ENCODE measurements at regions not wholly inside any gene's neighbourhood (a gene's known extent, or its start where the extent isn't known, plus 50 kb on each side); places are given as distances from the start of the nearest gene placed in this dataset.
"Not testable (repeated sequence)": the region's sequence is repeated elsewhere in the genome, so short reads cannot be mapped to it uniquely, and the experiment has no call there.

DNA sequence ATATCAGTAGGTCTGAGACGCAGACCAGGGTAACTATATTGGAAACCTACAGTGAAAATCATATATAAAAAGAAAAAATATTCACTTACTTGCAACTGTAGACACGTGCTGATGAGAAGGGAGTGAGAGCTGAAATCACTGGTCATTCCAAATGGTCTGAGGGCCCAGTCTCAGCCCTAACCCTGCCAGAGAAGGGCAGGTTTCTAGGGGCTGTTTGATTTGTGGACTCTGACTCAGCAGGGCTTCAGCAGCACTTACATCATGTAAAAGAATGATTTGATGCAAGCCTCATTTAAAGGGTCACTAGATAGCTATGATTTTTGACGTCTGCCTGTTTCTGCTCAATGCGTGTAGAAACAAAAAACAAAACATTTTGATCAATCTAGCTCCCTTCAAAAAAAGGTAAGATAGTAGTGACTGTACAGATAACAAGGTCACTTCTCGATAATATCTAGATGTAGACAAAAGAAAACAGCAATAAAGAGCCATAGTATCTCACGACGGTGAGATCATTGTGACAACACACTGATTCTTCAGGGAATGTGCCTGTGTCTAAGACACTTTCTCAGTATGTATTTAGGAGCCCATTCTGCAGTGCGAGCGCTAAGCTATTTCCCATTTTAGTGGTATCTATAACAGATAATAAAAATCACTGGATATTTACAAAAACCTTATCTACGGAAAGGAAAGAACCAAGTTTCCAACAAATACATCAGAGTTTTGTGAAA is 307.2 kb downstream of the HIVEP2 start:
- no peak for DNase-seq

- no peak for DNase-seq
Measured at GRCh38 chr6:142642651-142643050, 302.3 kb downstream of the HIVEP2 start.

GRCh38 chr6:142644866-142645265 is 300.1 kb downstream of the HIVEP2 start:
- no peak for DNase-seq

DNA sequence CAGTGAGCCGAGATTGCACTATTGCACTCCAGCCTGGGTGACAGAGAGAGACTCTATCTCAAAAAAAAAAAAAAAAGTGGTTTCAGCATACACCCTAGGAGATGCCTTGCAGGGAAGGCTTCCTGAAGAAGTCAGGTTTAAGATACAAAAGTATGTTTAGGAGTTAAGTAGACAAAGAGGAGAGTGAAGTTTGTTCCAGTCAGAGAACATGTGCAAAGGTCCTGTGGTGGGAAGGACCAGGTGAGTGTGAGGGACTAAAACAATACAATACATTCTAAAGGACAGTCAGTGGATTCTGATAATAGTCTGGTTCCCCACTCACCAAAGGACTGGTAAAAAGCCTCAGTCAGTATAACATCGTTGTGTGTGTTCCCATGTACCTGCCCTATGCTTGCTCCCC is 299.3 kb downstream of the HIVEP2 start:
- no peak for DNase-seq

DNA sequence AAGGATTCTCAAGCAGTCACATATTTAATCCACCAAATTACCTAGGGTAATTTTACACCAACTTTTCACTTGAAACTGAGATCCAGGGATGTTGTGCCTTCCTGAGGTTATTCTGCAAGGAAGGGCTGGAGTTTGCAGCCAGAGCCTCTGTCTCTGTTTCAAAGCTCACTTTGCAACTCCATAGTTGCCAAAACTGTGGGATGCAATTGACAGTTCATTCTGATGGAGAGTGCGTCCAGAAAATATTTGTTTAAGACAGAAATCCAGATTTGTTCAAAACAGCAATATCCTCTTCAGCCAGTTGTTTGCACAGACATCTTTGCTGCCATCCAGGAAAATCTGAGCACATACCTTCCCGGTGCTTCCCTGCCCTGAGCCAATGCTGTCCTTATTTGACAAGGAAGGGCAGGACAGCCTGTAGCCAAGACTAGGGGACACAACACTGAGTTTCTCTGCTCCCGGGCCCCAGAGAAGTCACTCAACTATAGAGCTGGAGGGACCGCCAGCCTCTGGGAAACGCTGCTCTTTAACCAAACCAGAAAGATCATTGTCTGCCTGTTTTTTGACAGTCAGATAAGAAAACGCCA is 297.4 kb downstream of the HIVEP2 start:
- DNase-seq = no peak

- DNase-seq = no peak
Measured at GRCh38 chr6:142648036-142648451, 296.9 kb downstream of the HIVEP2 start.

DNA sequence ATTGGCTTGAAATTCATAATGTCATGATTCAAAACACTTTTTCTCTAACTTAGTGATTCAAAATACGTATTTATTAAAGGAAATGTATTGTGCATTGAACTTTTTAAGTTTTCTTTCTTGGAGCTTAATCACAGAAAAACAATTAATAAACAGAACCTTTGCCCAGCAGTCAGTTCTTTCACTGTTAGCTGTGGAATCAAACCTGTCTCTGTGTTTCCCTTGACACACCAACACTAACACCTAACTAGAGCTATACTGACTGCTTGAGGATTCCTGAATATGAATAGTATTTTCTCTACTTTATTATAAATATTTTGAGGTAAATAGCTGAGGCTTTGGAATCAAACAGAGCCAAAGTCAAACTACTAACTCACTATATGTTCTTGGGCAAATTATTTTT is 296.4 kb downstream of the HIVEP2 start:
- no peak for DNase-seq

DNA sequence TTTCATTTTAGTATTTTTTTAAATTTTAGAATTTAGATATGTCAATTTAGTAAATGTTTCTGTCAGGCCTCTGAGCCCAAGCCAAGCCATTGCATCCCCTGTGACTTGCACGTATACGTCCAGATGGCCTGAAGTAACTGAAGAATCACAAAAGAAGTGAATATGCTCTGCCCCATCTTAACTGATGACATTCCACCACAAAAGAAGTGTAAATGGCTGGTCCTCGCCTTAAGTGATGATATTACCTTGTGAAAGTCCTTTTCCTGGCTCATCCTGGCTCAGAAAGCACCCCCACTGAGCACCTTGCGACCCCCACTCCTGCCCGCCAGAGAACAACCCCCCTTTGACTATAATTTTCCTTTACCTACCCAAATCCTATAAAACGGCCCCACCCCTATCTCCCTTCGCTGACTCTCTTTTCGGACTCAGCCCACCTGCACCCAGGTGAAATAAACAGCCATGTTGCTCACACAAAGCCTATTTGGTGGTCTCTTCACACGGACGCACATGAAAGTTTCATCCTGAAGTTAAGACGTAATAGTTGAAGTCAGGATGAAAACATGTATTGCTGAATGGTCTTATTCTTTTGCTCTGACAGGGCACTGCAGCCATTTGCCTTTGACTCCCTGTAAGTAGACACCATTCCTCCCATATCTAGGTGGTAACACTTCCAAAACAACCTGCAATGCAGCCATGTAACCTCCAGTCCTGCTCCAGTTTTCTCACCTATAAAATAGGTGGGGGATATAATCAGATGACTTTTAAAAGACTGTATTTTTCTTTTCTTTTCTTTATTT is 295.3 kb downstream of the HIVEP2 start:
- not testable (repeated sequence) for DNase-seq

GRCh38 chr6:142651384-142651783 is 293.6 kb downstream of the HIVEP2 start:
- DNase-seq = no peak

GRCh38 chr6:142653710-142654420 is 291.1 kb downstream of the HIVEP2 start:
- DNase-seq = no peak

- DNase-seq = no peak
Measured at GRCh38 chr6:142659661-142660060, 285.3 kb downstream of the HIVEP2 start.

DNA sequence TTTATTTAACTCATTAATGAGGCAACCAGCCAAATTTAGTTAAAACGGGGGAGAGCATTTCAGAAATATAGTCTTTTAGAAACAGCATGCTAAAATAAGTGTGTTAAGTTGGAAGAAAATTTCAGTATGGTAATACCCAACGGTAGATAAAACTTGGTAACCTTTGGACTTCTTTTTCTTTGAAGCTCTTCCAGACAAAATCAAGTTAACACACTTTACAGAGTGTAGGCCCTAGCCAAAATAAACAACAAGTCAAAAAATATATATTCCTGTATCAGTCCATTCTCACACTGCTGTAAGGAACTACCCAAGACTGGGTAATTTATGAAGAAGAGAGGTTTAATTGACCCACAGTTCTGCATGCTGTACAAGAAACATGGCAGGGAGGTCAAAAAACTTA is 279.6 kb downstream of the HIVEP2 start:
- DNase-seq = no peak

- DNase-seq = no peak
Measured at GRCh38 chr6:142666599-142667185, 278.3 kb downstream of the HIVEP2 start.

- no peak for DNase-seq
Measured at GRCh38 chr6:142669471-142670351, 275.3 kb downstream of the HIVEP2 start.

DNA sequence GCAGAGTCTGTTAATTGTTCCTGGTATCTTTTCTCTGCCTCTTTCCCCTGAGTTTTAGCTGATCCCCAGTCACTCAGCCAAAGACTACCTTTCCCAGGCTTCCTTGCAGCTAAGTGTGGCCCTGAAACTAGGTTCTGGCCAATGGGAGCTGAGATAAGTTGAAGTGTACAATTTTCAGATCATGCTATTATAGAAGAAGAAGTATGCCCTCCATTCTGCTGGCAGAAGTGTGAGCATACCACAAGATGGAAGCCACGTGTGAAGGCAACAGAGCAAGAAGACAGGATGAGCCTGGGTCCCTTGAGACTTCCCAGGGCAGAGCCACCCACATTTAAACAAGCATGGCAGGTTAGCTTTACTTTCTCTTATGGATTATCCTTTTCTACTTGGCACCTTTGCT is 273.2 kb downstream of the HIVEP2 start:
- DNase-seq = no peak

GRCh38 chr6:142675517-142675916 is 269.5 kb downstream of the HIVEP2 start:
- no peak for DNase-seq

DNA sequence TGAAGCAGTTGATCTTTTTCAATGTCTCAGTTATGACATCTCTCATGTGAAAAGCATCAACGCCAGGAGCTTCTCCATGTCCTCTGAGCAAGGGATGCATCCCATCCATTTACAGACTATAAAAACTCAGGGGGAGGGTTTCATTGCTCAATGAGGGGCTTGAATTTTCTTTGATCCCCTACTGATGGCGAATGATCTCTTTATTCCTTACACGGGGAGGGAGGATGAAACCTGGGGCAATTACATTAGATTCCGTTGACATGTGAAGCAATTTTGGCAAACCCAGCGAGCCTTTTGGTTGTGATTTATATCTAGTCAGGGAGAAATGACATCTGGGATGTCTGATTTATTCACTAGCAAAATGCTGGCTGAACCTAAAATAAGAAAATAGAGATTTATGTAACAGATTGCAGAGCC is 268.9 kb downstream of the HIVEP2 start:
- no peak for DNase-seq

GRCh38 chr6:142676647-142677192 is 268.3 kb downstream of the HIVEP2 start:
- no peak for DNase-seq

- peak; percentile 35 for DNase-seq
Measured at GRCh38 chr6:142679907-142680700, 264.9 kb downstream of the HIVEP2 start.

DNA sequence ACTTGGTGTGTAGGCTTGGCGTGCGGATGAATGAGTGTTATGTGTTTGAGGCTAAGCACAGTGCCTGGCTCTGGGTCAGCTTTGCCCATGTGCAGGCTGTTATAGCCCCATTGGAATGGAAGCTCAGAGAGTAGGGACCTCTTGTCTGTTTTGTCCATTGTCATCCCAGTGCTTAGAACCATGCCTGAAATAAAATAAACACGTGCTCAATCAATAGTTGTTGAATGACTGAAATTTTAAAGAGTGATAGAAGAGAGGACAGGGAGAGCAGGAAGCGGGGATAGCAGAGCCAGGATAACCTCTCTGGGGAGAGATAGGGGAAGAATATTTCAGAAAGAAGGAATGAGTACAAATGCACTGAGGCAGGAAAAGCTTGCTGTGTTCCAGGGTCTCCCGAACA is 263.9 kb downstream of the HIVEP2 start:
- no peak for DNase-seq

DNA sequence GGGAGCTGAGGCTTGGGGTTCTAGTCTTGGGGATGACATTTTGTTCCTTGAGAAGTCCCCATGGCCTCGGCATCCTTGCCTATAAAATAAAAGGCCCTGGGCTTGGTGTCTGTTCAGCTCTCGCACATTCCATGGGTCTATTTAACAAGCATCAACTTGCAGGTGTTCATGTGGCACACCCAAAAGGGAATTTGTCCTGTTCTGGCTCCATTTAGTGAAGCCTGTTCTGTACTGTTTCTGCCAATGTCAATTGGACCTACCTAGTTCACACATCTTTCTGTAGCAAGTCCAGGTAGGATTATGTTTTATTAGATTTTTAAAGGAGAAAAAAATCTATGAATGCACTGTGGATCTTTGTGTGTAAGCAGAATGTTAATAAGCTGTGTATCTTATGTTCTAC is 262.0 kb downstream of the HIVEP2 start:
- no peak for DNase-seq

Measured in activated CD8-positive, alpha-beta memory T cell treated with anti-CD3 and anti-CD28 coated beads, Interleukin-2, amount 50 U/mL, for 4 hours (primary cell).